Thyroid gland (tissue), 4 donors: ENCODE measurements at regions not wholly inside any gene's neighbourhood (a gene's known extent, or its start where the extent isn't known, plus 50 kb on each side); places are given as distances from the start of the nearest gene placed in this dataset.

ENCODE experiments used
- DNase-seq, 2 donors: peaks; one replicate each; pipeline ENCODE4 v3.0.0-alpha.2; 2019
- H3K27ac ChIP-seq, 3 donors: fragments of 200-600 bp; sonication (generic); 1 replicate in 2 of 3; 2 replicates in 1 of 3; pipeline ENCODE4 v1.5.1; 2016 to 2019; ENCODE audit warnings: mild to moderate bottlenecking in 1 of 3, moderate library complexity in 1 of 3
- H3K27me3 ChIP-seq: fragments of 200-600 bp; sonication (generic); one replicate; pipeline ENCODE4 v1.5.1; 2019
- H3K36me3 ChIP-seq, 2 donors: fragments of 200-600 bp; sonication (generic); one replicate each; pipeline ENCODE4 v1.5.1; 2016 to 2019
- H3K4me1 ChIP-seq, 2 donors: fragments of 200-600 bp; sonication (generic); one replicate each; pipeline ENCODE4 v1.5.1; 2017 to 2019
- H3K4me3 ChIP-seq, 3 donors: fragments of 200-600 bp; sonication (generic); replicated peaks in 1 of 3; 1 replicate in 2 of 3; 2 replicates in 1 of 3; pipeline ENCODE4 v1.5.1; 2016; ENCODE audit warnings: mild to moderate bottlenecking in 1 of 3
- H3K9me3 ChIP-seq: fragments of 200-600 bp; sonication (generic); one replicate; pipeline ENCODE4 v1.5.1; 2017
- POLR2A ChIP-seq, 2 donors: fragments of 450-650 bp; IDR thresholded peaks; one replicate each; pipeline ENCODE4 v1.6.1; 2017; ENCODE audit warnings: antibody characterized with exemption in 2 of 2, mild to moderate bottlenecking in 2 of 2, moderate library complexity in 1 of 2
- WGBS, 2 donors: methylation state at CpG; one replicate each; pipeline ENCODE4 v1.1.5; 2017; 5-methylcytosine and 5-hydroxymethylcytosine counted together
- intact Hi-C: fragments of 100-400 bp; cut with DNase I; formaldehyde crosslinking; loops from one replicate; pipeline ENCODE4 v1.15.1; 2023
- TF ChIP-seq, protein P1 (sequence below), 6 experiments: fragments of 200-600 bp in 3 of 6; fragments of 450-650 bp in 3 of 6; sonication (generic) in 3 of 6; IDR thresholded peaks; one replicate each; pipeline ENCODE4 v1.5.1; 2016 to 2019; ENCODE audit warnings: antibody characterized with exemption in 6 of 6, mild to moderate bottlenecking in 2 of 6, inconsistent platforms in 1 of 6, moderate library complexity in 1 of 6

DNA sequence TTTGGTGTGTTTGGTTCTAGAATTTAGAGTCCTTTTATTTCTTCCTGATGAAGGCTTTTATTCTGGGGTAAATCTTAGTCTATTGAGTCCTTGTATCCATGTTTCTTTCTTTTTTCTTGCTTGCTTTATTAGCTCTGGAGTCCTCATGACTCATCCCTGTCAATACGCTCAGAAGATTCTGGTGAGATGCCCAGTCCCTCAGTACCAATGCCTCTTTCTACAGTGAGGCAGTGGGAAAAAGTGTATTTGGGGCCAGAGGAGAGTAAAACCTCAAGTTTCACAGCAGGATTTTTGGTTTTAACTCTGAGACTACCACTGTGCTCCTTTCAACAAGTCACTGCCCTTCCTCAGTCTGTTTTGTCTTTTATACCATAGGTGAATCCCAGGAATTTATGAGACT is 368.0 kb downstream of the GBA3 start:
- intact Hi-C loops = no loop called here
- Histone ChIP-seq H3K36me3 (no peaks in the 10 kb centered on the region), H3K9me3 (no peaks in the 10 kb centered on the region), H3K27me3 (no peaks in the 10 kb centered on the region), H3K4me3 (no peak overlapping the region), H3K27ac (no peak overlapping the region), H3K4me1 (no peaks in the 10 kb centered on the region)
- TF ChIP-seq POLR2A (IDR thresholded peaks at IDR 0.05) = no peak
- TF ChIP-seq, protein P1, sequence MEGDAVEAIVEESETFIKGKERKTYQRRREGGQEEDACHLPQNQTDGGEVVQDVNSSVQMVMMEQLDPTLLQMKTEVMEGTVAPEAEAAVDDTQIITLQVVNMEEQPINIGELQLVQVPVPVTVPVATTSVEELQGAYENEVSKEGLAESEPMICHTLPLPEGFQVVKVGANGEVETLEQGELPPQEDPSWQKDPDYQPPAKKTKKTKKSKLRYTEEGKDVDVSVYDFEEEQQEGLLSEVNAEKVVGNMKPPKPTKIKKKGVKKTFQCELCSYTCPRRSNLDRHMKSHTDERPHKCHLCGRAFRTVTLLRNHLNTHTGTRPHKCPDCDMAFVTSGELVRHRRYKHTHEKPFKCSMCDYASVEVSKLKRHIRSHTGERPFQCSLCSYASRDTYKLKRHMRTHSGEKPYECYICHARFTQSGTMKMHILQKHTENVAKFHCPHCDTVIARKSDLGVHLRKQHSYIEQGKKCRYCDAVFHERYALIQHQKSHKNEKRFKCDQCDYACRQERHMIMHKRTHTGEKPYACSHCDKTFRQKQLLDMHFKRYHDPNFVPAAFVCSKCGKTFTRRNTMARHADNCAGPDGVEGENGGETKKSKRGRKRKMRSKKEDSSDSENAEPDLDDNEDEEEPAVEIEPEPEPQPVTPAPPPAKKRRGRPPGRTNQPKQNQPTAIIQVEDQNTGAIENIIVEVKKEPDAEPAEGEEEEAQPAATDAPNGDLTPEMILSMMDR (IDR thresholded peaks at IDR 0.05) = no peak
- DNase-seq = no peak
- WGBS, 2 donors = 88% methylated on average over 1 of the region's 1 CpG

GRCh38 chr4:23058165-23058776 is 365.5 kb downstream of the GBA3 start:
- Histone ChIP-seq H3K36me3 (no peaks in the 10 kb centered on the region), H3K4me3 (no peak overlapping the region), H3K27me3 (no peaks in the 10 kb centered on the region), H3K27ac (no peak overlapping the region), H3K4me1 (no peaks in the 10 kb centered on the region), H3K9me3 (no peaks in the 10 kb centered on the region)
- intact Hi-C loops = no loop called here
- TF ChIP-seq POLR2A (IDR thresholded peaks at IDR 0.05) = no peak
- TF ChIP-seq, protein P1 (IDR thresholded peaks at IDR 0.05) = no peak
- no peak for DNase-seq

DNA sequence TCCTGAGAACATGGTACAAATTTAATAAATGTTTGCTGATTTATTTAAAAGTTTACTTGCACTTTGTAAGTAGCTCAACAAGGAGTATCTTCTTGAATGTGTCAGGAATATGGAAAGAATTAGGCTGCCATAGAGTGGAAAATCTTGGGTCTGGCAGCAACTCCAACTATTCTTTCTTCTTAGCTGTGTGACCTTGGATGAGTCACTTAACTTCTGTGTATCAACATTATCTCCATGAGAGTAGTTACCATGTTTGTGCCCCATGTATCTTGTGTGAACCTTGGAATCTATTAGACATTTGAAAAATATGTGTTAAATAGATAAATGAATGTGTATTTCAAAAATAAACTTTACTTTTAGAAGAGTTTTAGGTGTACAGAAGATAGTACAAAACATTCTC is 348.8 kb downstream of the GBA3 start:
- Histone ChIP-seq H3K4me3 (no peak overlapping the region), H3K27me3 (no peaks in the 10 kb centered on the region), H3K36me3 (no peaks in the 10 kb centered on the region), H3K9me3 (no peaks in the 10 kb centered on the region), H3K27ac (no peak overlapping the region), H3K4me1 (no peaks in the 10 kb centered on the region)
- intact Hi-C loops = no loop called here
- no peak for DNase-seq
- TF ChIP-seq POLR2A (IDR thresholded peaks at IDR 0.05) = no peak
- TF ChIP-seq, protein P1 (IDR thresholded peaks at IDR 0.05) = no peak

DNA sequence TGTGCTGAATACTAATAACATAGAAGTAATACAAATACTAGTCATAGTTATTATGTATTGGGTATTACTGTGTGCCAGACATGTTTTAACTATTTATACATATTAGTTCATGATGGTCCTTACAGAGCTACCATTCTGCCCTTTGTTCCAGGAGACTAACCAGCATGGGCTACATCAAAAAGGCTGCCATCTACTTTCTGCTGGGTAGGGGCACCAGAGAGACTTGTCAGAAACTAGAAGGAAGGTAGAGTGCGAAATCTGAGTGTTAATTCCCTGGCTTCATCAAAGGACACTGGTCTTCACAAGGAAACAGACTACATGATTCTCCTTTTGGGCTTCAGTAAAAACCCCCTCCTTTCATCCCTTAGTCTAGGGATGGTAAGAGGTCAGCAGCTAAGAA is 347.8 kb downstream of the GBA3 start:
- no peak for TF ChIP-seq POLR2A (IDR thresholded peaks at IDR 0.05)
- TF ChIP-seq, protein P1 (IDR thresholded peaks at IDR 0.05) = no peak
- no peaks in the 10 kb centered on the region for H3K4me1 ChIP-seq
- no peaks in the 10 kb centered on the region for H3K27me3 ChIP-seq
- H3K27ac ChIP-seq = no peak overlapping the region
- WGBS, 2 donors = 90 to 100% methylated on average over 1 of the region's 1 CpG
- H3K9me3 ChIP-seq = no peaks in the 10 kb centered on the region
- intact Hi-C loops = no loop called here
- H3K4me3 ChIP-seq = no peak overlapping the region
- no peaks in the 10 kb centered on the region for H3K36me3 ChIP-seq
- no peak for DNase-seq

DNA sequence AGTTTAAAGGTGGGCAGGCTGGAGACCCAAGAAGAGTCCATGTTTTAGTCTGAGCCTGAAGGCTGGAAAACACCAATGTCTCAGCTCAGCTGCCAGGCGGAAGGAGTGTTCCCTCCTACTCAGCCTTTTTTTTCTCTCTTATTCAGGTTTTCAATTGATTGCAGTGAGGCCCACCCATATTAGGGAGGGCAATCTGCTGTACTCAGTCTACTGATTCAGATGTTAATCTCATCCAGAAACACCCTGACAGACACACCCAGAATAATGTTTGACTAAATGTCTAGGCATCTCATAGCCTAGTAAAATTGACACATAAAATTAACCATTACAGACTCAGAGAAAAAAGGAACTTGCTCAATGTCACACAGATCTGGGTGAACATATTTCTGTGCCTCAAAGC is 347.1 kb downstream of the GBA3 start:
- intact Hi-C loops = no loop called here
- Histone ChIP-seq H3K9me3 (no peaks in the 10 kb centered on the region), H3K36me3 (no peaks in the 10 kb centered on the region), H3K4me3 (no peak overlapping the region), H3K27ac (no peak overlapping the region), H3K4me1 (no peaks in the 10 kb centered on the region), H3K27me3 (no peaks in the 10 kb centered on the region)
- no peak for TF ChIP-seq POLR2A (IDR thresholded peaks at IDR 0.05)
- TF ChIP-seq, protein P1 (IDR thresholded peaks at IDR 0.05) = no peak
- DNase-seq = no peak
- 84 to 100% methylated on average over 1 of the region's 1 CpG for whole genome bisulfite sequencing, 2 donors
